Neural cell (in vitro differentiated cells): ENCODE measurements at regions not wholly inside any gene's neighbourhood (a gene's known extent, or its start where the extent isn't known, plus 50 kb on each side); places are given as distances from the start of the nearest gene placed in this dataset.

Source experiments
- H2AFZ ChIP-seq: fragments of 200-600, 300-800 bp; sonication (generic), shearing (Covaris generic); 2 replicates; pipeline ENCODE4 v1.6.0; 2014; ENCODE audit warnings: low read depth, mild to moderate bottlenecking, antibody characterized with exemption, low read length, moderate library complexity
- H3F3A ChIP-seq: fragments of 200-600 bp; shearing (Covaris generic); 2 replicates; pipeline ENCODE4 v1.6.1; 2016; ENCODE audit warnings: mild to moderate bottlenecking, moderate library complexity, mixed read lengths, antibody characterized with exemption, low read length; ENCODE audit not compliant: insufficient read depth, poor library complexity, severe bottlenecking
- H3K27ac ChIP-seq: fragments of 200-600, 300-800 bp; sonication (generic), shearing (Covaris generic); 2 replicates; pipeline ENCODE4 v1.5.1; 2014; ENCODE audit warnings: mild to moderate bottlenecking, low read length, moderate library complexity
- H3K27me3 ChIP-seq: fragments of 300-800, 200-600 bp; sonication (generic), shearing (Covaris generic); 2 replicates; pipeline ENCODE4 v1.6.0; 2014; ENCODE audit warnings: mild to moderate bottlenecking, low read depth, low read length, moderate library complexity; ENCODE audit not compliant: insufficient read depth
- H3K36me3 ChIP-seq: fragments of 300-800, 200-600 bp; sonication (generic), shearing (Covaris generic); 2 replicates; pipeline ENCODE4 v1.5.1; 2014; ENCODE audit warnings: mild to moderate bottlenecking, antibody characterized with exemption, low read length, moderate library complexity; ENCODE audit not compliant: insufficient read depth
- H3K4me2 ChIP-seq: fragments of 300-800, 200-600 bp; sonication (generic), shearing (Covaris generic); 2 replicates; pipeline ENCODE4 v1.6.0; 2014; ENCODE audit warnings: mild to moderate bottlenecking, low read length
- H3K4me3 ChIP-seq: fragments of 300-800, 200-600 bp; sonication (generic), shearing (Covaris generic); 2 replicates; pipeline ENCODE4 v1.5.1; 2014; ENCODE audit warnings: mild to moderate bottlenecking, low read length, moderate library complexity
- H3K79me2 ChIP-seq: fragments of 200-600 bp; shearing (Covaris generic); replicated peaks from 2 replicates; pipeline ENCODE4 v1.6.0; 2014; ENCODE audit warnings: mild to moderate bottlenecking, low read length, moderate library complexity; ENCODE audit not compliant: insufficient read depth
- H3K9ac ChIP-seq: fragments of 300-800, 200-600 bp; sonication (generic), shearing (Covaris generic); 2 replicates; pipeline ENCODE4 v1.6.1; 2016; ENCODE audit warnings: mild to moderate bottlenecking, low read length, mixed read lengths
- H3K9me2 ChIP-seq: fragments of 200-600 bp; shearing (Covaris generic); 2 replicates; pipeline ENCODE4 v1.6.1; 2016; ENCODE audit warnings: mild to moderate bottlenecking, low read length, mixed read lengths; ENCODE audit not compliant: insufficient read depth
- H3K9me3 ChIP-seq: fragments of 200-600, 300-800 bp; sonication (generic), shearing (Covaris generic); 2 replicates; pipeline ENCODE4 v1.6.1; 2016; ENCODE audit warnings: mild to moderate bottlenecking, mixed run types, low read length, moderate library complexity, mixed read lengths
- H4K20me1 ChIP-seq: fragments of 200-600 bp; shearing (Covaris generic); 2 replicates; pipeline ENCODE4 v1.6.1; 2016; ENCODE audit warnings: mild to moderate bottlenecking, mixed run types; ENCODE audit not compliant: insufficient read depth
- CTCF ChIP-seq: fragments of 450-650 bp; IDR thresholded peaks from 2 replicates; pipeline ENCODE4 v1.5.1; 2014; ENCODE audit warnings: antibody characterized with exemption, mild to moderate bottlenecking, moderate library complexity; ENCODE audit not compliant: poor library complexity, severe bottlenecking
- EP300 ChIP-seq: fragments of 450-650 bp; conservative IDR thresholded peaks from 2 replicates; pipeline ENCODE4 v1.6.1; 2014; ENCODE audit warnings: antibody characterized with exemption, mild to moderate bottlenecking, moderate library complexity; ENCODE audit not compliant: poor library complexity, severe bottlenecking
- EZH2 ChIP-seq: fragments of 200-600, 300-800 bp; shearing (Covaris generic), sonication (generic); IDR thresholded peaks from 2 replicates; pipeline ENCODE4 v1.6.1; 2014; ENCODE audit warnings: antibody characterized with exemption, low read length, borderline replicate concordance, mild to moderate bottlenecking; ENCODE audit not compliant: insufficient read depth, poor library complexity, severe bottlenecking
- MXI1 ChIP-seq: fragments of 450-650 bp; conservative IDR thresholded peaks from 2 replicates; pipeline ENCODE4 v1.6.1; 2014; ENCODE audit warnings: antibody characterized with exemption, mild to moderate bottlenecking; ENCODE audit not compliant: poor library complexity, severe bottlenecking
- POLR2AphosphoS5 ChIP-seq: IDR thresholded peaks from 2 replicates; pipeline ENCODE4 v1.6.1; 2012
- RAD21 ChIP-seq: fragments of 450-650 bp; conservative IDR thresholded peaks from 2 replicates; pipeline ENCODE4 v1.6.1; 2014; ENCODE audit warnings: antibody characterized with exemption, mild to moderate bottlenecking, moderate library complexity
- REST ChIP-seq: IDR thresholded peaks from 2 replicates; pipeline ENCODE4 v1.6.1; 2012; ENCODE audit warnings: borderline replicate concordance
- SMC3 ChIP-seq: fragments of 450-650 bp; conservative IDR thresholded peaks from 2 replicates; pipeline ENCODE4 v1.6.1; 2014; ENCODE audit warnings: antibody characterized with exemption, mild to moderate bottlenecking, moderate library complexity; ENCODE audit not compliant: poor library complexity
- TAF1 ChIP-seq: IDR thresholded peaks from 2 replicates; pipeline ENCODE4 v1.6.1; 2012; ENCODE audit warnings: low read depth

DNA sequence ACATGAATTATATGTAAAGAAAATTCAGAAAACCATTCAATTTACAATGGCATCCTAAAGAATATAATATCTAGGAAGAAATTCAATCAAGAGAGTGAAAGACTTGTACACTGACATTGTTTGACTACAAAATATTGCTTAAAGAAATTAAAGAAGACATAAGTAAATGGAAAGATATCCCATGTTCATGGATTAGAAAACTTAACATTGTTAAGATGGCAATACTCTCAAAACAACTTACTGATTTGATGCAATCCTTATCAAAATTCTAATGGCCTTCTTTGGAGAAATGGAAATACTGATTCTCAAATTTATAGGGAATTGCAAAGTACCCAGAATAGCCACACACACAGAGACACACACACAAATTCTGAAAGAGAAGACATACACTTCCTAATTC is 298.3 kb upstream of the EXOC2 start:
- Histone ChIP-seq H2AFZ (no peak overlapping the region), H3K79me2 (no peaks in the 10 kb centered on the region), H3K27me3 (no peaks in the 10 kb centered on the region), H3K9me2 (no peaks in the 10 kb centered on the region), H3K4me2 (no peak overlapping the region), H3K9me3 (no peaks in the 10 kb centered on the region), H3K9ac (no peak overlapping the region), H3K36me3 (no peaks in the 10 kb centered on the region), H3K27ac (no peak overlapping the region), H3K4me3 (no peak overlapping the region), H4K20me1 (no peaks in the 10 kb centered on the region), H3F3A (no peaks in the 10 kb centered on the region)
- TF ChIP-seq REST (no peak), SMC3 (no peak), EP300 (no peak), TAF1 (no peak), MXI1 (no peak), CTCF (no peak), RAD21 (no peak), EZH2 (no peak), POLR2AphosphoS5 (no peak)

DNA sequence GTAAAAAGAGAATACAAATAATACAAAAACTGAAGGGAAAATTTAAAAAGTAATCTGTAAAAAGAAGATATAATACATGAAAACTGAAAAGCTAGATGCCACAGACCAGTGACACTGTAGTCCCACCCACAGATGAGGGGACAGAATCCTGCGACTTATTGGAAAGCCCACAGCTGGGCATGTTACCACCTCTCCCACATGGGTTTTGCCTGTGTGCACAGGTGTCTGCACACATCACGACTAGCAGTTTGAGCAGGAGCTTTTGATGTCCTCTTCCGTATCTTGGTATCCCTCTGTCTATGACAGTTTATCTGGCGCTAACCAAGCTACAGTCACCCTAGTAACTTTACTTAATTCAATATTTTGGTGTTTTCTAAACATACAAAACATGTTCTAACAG is 291.1 kb upstream of the EXOC2 start:
- Histone ChIP-seq H3K9me3 (no peaks in the 10 kb centered on the region), H3K27ac (no peak overlapping the region), H3K79me2 (no peaks in the 10 kb centered on the region), H3F3A (no peaks in the 10 kb centered on the region), H2AFZ (no peak overlapping the region), H3K9me2 (no peaks in the 10 kb centered on the region), H4K20me1 (no peaks in the 10 kb centered on the region), H3K9ac (no peak overlapping the region), H3K4me3 (no peak overlapping the region), H3K36me3 (no peaks in the 10 kb centered on the region), H3K27me3 (no peaks in the 10 kb centered on the region), H3K4me2 (no peak overlapping the region)
- TF ChIP-seq MXI1: no peak
- TF ChIP-seq EZH2: no peak
- no peak for TF ChIP-seq TAF1
